ENCODE measurements at regions not wholly inside any gene's neighbourhood (a gene's known extent, or its start where the extent isn't known, plus 50 kb on each side); places are given as distances from the start of the nearest gene placed in this dataset.

DNA sequence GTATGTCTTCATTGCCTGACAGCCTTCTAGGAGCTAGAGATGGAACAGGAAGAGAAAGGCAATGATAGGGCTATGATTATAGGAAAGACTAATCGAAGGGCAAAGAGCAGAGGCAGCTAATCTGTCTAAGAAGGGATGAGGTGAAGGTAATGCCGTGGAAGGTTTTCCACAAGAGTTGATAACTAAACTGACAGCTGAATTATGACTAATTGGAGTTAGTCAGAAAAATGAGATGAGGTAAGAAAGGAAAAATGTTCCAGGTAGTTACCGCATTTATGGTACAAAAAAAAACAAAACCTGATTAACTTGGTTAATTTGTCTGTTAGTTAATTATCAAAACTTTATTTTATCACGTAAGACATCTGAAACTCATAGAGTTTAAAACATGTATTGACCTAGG is 260.3 kb downstream of the SLITRK6 start:
- CTCF ChIA-PET = no interaction called here
- Histone ChIP-seq H3K4me1 (ENCODE audit: insufficient read depth, low read length, poor library complexity, severe bottlenecking) (no peaks in the 10 kb centered on the region), H3K9me3 (ENCODE audit: low read depth, low read length, poor library complexity, severe bottlenecking) (no peaks in the 10 kb centered on the region), H3K36me3 (ENCODE audit: insufficient read depth, low read length, poor library complexity, severe bottlenecking) (no peaks in the 10 kb centered on the region), H3K4me3 (ENCODE audit: low read depth, low read length, poor library complexity, severe bottlenecking) (no peak overlapping the region), H3K27ac (ENCODE audit: low read depth, low read length, poor library complexity, severe bottlenecking) (no peak overlapping the region), H3K27me3 (replicated peaks; ENCODE audit: insufficient read depth, low read depth, low read length, poor library complexity) (no peaks in the 10 kb centered on the region)
- no peak for DNase-seq (ENCODE audit: low spot score)
- TF ChIP-seq, protein P1, sequence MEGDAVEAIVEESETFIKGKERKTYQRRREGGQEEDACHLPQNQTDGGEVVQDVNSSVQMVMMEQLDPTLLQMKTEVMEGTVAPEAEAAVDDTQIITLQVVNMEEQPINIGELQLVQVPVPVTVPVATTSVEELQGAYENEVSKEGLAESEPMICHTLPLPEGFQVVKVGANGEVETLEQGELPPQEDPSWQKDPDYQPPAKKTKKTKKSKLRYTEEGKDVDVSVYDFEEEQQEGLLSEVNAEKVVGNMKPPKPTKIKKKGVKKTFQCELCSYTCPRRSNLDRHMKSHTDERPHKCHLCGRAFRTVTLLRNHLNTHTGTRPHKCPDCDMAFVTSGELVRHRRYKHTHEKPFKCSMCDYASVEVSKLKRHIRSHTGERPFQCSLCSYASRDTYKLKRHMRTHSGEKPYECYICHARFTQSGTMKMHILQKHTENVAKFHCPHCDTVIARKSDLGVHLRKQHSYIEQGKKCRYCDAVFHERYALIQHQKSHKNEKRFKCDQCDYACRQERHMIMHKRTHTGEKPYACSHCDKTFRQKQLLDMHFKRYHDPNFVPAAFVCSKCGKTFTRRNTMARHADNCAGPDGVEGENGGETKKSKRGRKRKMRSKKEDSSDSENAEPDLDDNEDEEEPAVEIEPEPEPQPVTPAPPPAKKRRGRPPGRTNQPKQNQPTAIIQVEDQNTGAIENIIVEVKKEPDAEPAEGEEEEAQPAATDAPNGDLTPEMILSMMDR (conservative IDR thresholded peaks at IDR 0.05; ENCODE audit: low read depth, low read length) = no peak
- TF ChIP-seq EZH2 (IDR thresholded peaks at IDR 0.05; ENCODE audit: borderline replicate concordance, low read depth, low read length, poor library complexity, severe bottlenecking) = no peak
- intact Hi-C loops (cut with micrococcal nuclease; ENCODE audit: unreplicated experiment) = no loop called here
- BruUV-seq (replicated peaks) = no TSS peak
- POLR2A ChIA-PET (ENCODE audit: low non-redundant PET) = no interaction called here

- H3K4me3 ChIP-seq (ENCODE audit: low read depth, low read length, poor library complexity, severe bottlenecking) = no peak overlapping the region
- no TSS peak for BruUV-seq (replicated peaks)
- DNase-seq (ENCODE audit: low spot score) = no peak
Observed at GRCh38 chr13:85537601-85538000, 261.6 kb downstream of the SLITRK6 start.

GRCh38 chr13:85536706-85537105 is 262.5 kb downstream of the SLITRK6 start:
- CTCF ChIA-PET = no interaction called here
- Histone ChIP-seq H3K4me3 (ENCODE audit: low read depth, low read length, poor library complexity, severe bottlenecking) (no peak overlapping the region), H3K27me3 (replicated peaks; ENCODE audit: insufficient read depth, low read depth, low read length, poor library complexity) (no peaks in the 10 kb centered on the region), H3K27ac (ENCODE audit: low read depth, low read length, poor library complexity, severe bottlenecking) (no peak overlapping the region), H3K36me3 (ENCODE audit: insufficient read depth, low read length, poor library complexity, severe bottlenecking) (no peaks in the 10 kb centered on the region), H3K9me3 (ENCODE audit: low read depth, low read length, poor library complexity, severe bottlenecking) (no peaks in the 10 kb centered on the region), H3K4me1 (ENCODE audit: insufficient read depth, low read length, poor library complexity, severe bottlenecking) (no peaks in the 10 kb centered on the region)
- intact Hi-C loops (cut with micrococcal nuclease; ENCODE audit: unreplicated experiment) = no loop called here
- BruUV-seq (replicated peaks) = no TSS peak
- DNase-seq (ENCODE audit: low spot score) = no peak
- POLR2A ChIA-PET (ENCODE audit: low non-redundant PET) = no interaction called here
- TF ChIP-seq, protein P1 (conservative IDR thresholded peaks at IDR 0.05; ENCODE audit: low read depth, low read length) = no peak
- TF ChIP-seq EZH2 (IDR thresholded peaks at IDR 0.05; ENCODE audit: borderline replicate concordance, low read depth, low read length, poor library complexity, severe bottlenecking) = no peak

More at GRCh38 chr13:85537601-85538000, 261.6 kb downstream of the SLITRK6 start:
- intact Hi-C loops (cut with micrococcal nuclease; ENCODE audit: unreplicated experiment) = no loop called here
- CTCF ChIA-PET = no interaction called here
- TF ChIP-seq EZH2 (IDR thresholded peaks at IDR 0.05; ENCODE audit: borderline replicate concordance, low read depth, low read length, poor library complexity, severe bottlenecking) = no peak
- Histone ChIP-seq H3K27ac (ENCODE audit: low read depth, low read length, poor library complexity, severe bottlenecking) (no peak overlapping the region), H3K27me3 (replicated peaks; ENCODE audit: insufficient read depth, low read depth, low read length, poor library complexity) (no peaks in the 10 kb centered on the region), H3K9me3 (ENCODE audit: low read depth, low read length, poor library complexity, severe bottlenecking) (no peaks in the 10 kb centered on the region), H3K36me3 (ENCODE audit: insufficient read depth, low read length, poor library complexity, severe bottlenecking) (no peaks in the 10 kb centered on the region), H3K4me1 (ENCODE audit: insufficient read depth, low read length, poor library complexity, severe bottlenecking) (no peaks in the 10 kb centered on the region)
- POLR2A ChIA-PET (ENCODE audit: low non-redundant PET) = no interaction called here

DNA sequence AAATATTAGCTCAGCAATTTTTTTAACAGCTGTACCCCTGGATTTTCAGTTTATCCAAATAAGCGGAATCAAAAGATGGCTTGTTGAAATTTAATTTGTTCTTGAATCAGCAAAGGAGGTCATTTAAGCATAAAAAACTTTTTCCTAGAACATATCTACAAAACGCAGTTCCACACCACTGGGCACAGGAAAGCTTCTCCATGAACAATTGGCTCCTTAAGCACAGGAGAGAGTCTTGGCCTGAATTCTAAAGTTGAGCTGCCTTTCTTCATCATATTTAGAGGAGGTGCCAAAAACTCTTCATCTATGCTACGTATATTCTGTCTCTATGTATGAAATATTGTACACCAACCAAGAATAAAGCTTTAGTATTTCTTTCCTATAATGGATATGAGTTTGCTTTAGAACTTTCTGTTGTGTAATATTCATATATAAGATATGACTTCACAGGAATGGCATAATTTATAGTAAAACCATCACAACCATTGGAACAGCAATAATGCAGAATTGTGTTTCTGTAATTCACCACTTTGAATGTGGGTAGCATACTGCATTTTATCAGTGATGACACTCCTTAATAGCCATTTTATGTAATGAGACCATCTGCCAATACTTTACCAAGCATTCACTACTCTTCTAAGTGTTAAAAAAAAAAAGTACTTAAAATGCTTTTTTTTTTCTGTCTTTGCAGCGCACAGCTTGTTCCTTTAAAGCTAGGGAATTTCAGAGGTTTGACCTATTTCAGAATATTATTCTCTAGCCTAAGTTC is 263.7 kb downstream of the SLITRK6 start:
- CTCF ChIA-PET = no interaction called here
- DNase-seq (ENCODE audit: low spot score) = no peak
- Histone ChIP-seq H3K27ac (ENCODE audit: low read depth, low read length, poor library complexity, severe bottlenecking) (no peak overlapping the region), H3K4me1 (ENCODE audit: insufficient read depth, low read length, poor library complexity, severe bottlenecking) (no peaks in the 10 kb centered on the region), H3K4me3 (ENCODE audit: low read depth, low read length, poor library complexity, severe bottlenecking) (no peak overlapping the region), H3K9me3 (ENCODE audit: low read depth, low read length, poor library complexity, severe bottlenecking) (no peaks in the 10 kb centered on the region), H3K27me3 (replicated peaks; ENCODE audit: insufficient read depth, low read depth, low read length, poor library complexity) (no peaks in the 10 kb centered on the region), H3K36me3 (ENCODE audit: insufficient read depth, low read length, poor library complexity, severe bottlenecking) (no peaks in the 10 kb centered on the region)
- POLR2A ChIA-PET (ENCODE audit: low non-redundant PET) = no interaction called here
- no TSS peak for BruUV-seq (replicated peaks)
- intact Hi-C loops (cut with micrococcal nuclease; ENCODE audit: unreplicated experiment) = no loop called here
- no peak for TF ChIP-seq EZH2 (IDR thresholded peaks at IDR 0.05; ENCODE audit: borderline replicate concordance, low read depth, low read length, poor library complexity, severe bottlenecking)
- TF ChIP-seq, protein P1 (conservative IDR thresholded peaks at IDR 0.05; ENCODE audit: low read depth, low read length) = no peak
